22Rv1 (cell line): ENCODE measurements at regions not wholly inside any gene's neighbourhood (a gene's known extent, or its start where the extent isn't known, plus 50 kb on each side); places are given as distances from the start of the nearest gene placed in this dataset.

Experiments used
- ZFX ChIP-seq: fragments of 450-650 bp; IDR thresholded peaks from 2 replicates; pipeline ENCODE4 v1.6.1; 2017; ENCODE audit warnings: antibody characterized with exemption, borderline replicate concordance
- TF ChIP-seq, protein P1 (sequence below): fragments of 450-650 bp; IDR thresholded peaks from 2 replicates; pipeline ENCODE4 v1.5.1; 2017; ENCODE audit warnings: mild to moderate bottlenecking

- TF ChIP-seq, protein P1, sequence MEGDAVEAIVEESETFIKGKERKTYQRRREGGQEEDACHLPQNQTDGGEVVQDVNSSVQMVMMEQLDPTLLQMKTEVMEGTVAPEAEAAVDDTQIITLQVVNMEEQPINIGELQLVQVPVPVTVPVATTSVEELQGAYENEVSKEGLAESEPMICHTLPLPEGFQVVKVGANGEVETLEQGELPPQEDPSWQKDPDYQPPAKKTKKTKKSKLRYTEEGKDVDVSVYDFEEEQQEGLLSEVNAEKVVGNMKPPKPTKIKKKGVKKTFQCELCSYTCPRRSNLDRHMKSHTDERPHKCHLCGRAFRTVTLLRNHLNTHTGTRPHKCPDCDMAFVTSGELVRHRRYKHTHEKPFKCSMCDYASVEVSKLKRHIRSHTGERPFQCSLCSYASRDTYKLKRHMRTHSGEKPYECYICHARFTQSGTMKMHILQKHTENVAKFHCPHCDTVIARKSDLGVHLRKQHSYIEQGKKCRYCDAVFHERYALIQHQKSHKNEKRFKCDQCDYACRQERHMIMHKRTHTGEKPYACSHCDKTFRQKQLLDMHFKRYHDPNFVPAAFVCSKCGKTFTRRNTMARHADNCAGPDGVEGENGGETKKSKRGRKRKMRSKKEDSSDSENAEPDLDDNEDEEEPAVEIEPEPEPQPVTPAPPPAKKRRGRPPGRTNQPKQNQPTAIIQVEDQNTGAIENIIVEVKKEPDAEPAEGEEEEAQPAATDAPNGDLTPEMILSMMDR: no peak
- TF ChIP-seq ZFX: no peak
Observed at GRCh38 chr5:153211076-153211475, 279.4 kb upstream of the GRIA1 start.
